B cell (primary cell): ENCODE measurements at regions not wholly inside any gene's neighbourhood (a gene's known extent, or its start where the extent isn't known, plus 50 kb on each side); places are given as distances from the start of the nearest gene placed in this dataset.

Experiments
- EZH2 ChIP-seq: IDR thresholded peaks from 2 replicates; pipeline ENCODE4 v1.6.1; 2012; ENCODE audit warnings: borderline replicate concordance, low read depth, mild to moderate bottlenecking, moderate library complexity, low read length; ENCODE audit not compliant: insufficient read depth, poor library complexity, severe bottlenecking
- TF ChIP-seq, protein P1 (sequence below): fragments of 200-600 bp; IDR thresholded peaks from one replicate; pipeline ENCODE4 v1.8.0; 2022; ENCODE audit warnings: antibody characterized with exemption, mild to moderate bottlenecking

DNA sequence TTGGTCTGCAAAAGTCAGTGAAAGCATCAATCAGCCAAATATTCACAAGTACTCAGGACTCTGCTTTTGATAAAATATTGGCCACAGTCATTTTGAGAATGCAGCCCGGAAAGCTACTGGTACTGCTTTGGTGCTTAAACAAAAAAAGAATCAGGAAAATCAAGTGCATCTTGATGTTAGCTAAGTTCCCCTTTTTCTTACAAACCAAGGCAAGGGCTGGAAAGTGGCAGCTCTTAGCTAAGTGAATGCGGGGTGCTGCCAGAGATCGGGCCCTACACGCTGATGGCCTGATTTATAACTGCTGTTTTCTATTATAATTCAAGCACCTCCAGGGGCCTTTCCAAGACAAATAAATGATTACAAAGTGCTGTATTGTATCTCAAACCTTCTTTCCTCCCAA, 136.8 kb upstream of the MGMT start:
- TF ChIP-seq, protein P1, sequence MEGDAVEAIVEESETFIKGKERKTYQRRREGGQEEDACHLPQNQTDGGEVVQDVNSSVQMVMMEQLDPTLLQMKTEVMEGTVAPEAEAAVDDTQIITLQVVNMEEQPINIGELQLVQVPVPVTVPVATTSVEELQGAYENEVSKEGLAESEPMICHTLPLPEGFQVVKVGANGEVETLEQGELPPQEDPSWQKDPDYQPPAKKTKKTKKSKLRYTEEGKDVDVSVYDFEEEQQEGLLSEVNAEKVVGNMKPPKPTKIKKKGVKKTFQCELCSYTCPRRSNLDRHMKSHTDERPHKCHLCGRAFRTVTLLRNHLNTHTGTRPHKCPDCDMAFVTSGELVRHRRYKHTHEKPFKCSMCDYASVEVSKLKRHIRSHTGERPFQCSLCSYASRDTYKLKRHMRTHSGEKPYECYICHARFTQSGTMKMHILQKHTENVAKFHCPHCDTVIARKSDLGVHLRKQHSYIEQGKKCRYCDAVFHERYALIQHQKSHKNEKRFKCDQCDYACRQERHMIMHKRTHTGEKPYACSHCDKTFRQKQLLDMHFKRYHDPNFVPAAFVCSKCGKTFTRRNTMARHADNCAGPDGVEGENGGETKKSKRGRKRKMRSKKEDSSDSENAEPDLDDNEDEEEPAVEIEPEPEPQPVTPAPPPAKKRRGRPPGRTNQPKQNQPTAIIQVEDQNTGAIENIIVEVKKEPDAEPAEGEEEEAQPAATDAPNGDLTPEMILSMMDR: no peak
- TF ChIP-seq EZH2: no peak
